GM12878 (cell line): ENCODE measurements at regions not wholly inside any gene's neighbourhood (a gene's known extent, or its start where the extent isn't known, plus 50 kb on each side); places are given as distances from the start of the nearest gene placed in this dataset.

Source experiments
- ATAC-seq: fragments of 200-7000 bp; cut with Tn5 transposase; 3 replicates; pipeline ENCODE4 v1.9.1; 2020; ENCODE audit warnings: mild to moderate bottlenecking, moderate library complexity
- BruUV-seq: library from RNA; stranded (reverse); fragments of 400-500 nt; replicated peaks from 2 replicates; lab custom pipeline; 2021; lab: Mats Ljungman, UMichigan
- CTCF ChIA-PET: fragments of 300-600 bp; sonication (Branson Sonifier 250); formaldehyde crosslinking; extraction: SDS; loops from one replicate; lab custom pipeline; 2021; ENCODE audit warnings: inconsistent platforms; lab: Yijun Ruan, JAX
- POLR2A ChIA-PET: fragments of 350-600 bp; formaldehyde crosslinking; extraction: SDS; loops from one replicate; lab custom pipeline; 2021; ENCODE audit warnings: inconsistent platforms; lab: Charles Lee
- RAD21 ChIA-PET: fragments of 300-600 bp; sonication (Branson Sonifier 250); formaldehyde crosslinking; loops from one replicate; lab custom pipeline; 2023; ENCODE audit warnings: antibody characterized with exemption; ENCODE audit not compliant: unreplicated experiment; lab: Charles Lee
- SMC1A ChIA-PET: fragments of 300-600 bp; sonication (Branson Sonifier 250); formaldehyde crosslinking; loops from one replicate; lab custom pipeline; 2023; ENCODE audit not compliant: unreplicated experiment, uncharacterized antibody; lab: Charles Lee
- DNase-seq: peaks from one replicate; pipeline ENCODE4 v3.0.0-alpha.2; 2011; ENCODE audit warnings: low read depth, low spot score
- FAIRE-seq: peaks from 3 replicates; lab custom pipeline; 2011; peaks lifted over from hg19 to GRCh38; lab: Jason Lieb, UNC
- H2AFZ ChIP-seq: 2 replicates; pipeline ENCODE4 v1.6.0; 2011; ENCODE audit warnings: low read depth, low read length, control low read depth; ENCODE audit not compliant: control insufficient read depth
- H3K27ac ChIP-seq: 2 replicates; pipeline ENCODE4 v1.5.1; 2011; ENCODE audit warnings: control low read depth; ENCODE audit not compliant: control insufficient read depth, insufficient read depth
- H3K27me3 ChIP-seq, 2 experiments: replicated peaks in 1 of 2; 2 replicates each; pipeline versions ENCODE4 v1.6.0 to v1.6.1; 2011; ENCODE audit warnings: low read length in 1 of 2; ENCODE audit not compliant: control insufficient read depth in 2 of 2, insufficient read depth in 2 of 2
- H3K36me3 ChIP-seq, 2 experiments: 2 replicates each; pipeline ENCODE4 v1.5.1; 2011; ENCODE audit warnings: low read length in 1 of 2; ENCODE audit not compliant: control insufficient read depth in 2 of 2, insufficient read depth in 2 of 2
- H3K4me1 ChIP-seq: 2 replicates; pipeline ENCODE4 v1.6.1; 2011; ENCODE audit warnings: mild to moderate bottlenecking, low read length, moderate library complexity, mixed read lengths; ENCODE audit not compliant: control insufficient read depth, insufficient read depth
- H3K4me2 ChIP-seq: 2 replicates; pipeline ENCODE4 v1.6.0; 2011; ENCODE audit warnings: control low read depth; ENCODE audit not compliant: control insufficient read depth, insufficient read depth
- H3K4me3 ChIP-seq: fragments of 200-600 bp; sonication (generic); 2 replicates; pipeline ENCODE4 v1.5.1; 2016
- H3K79me2 ChIP-seq: 2 replicates; pipeline ENCODE4 v1.6.0; 2011; ENCODE audit warnings: low read length; ENCODE audit not compliant: control insufficient read depth, insufficient read depth
- H3K9ac ChIP-seq: 2 replicates; pipeline ENCODE4 v1.8.0; 2011; ENCODE audit warnings: low read length, control low read depth, mixed read lengths; ENCODE audit not compliant: control insufficient read depth, insufficient read depth
- H3K9me3 ChIP-seq: replicated peaks from 3 replicates; pipeline ENCODE4 v1.5.1; 2011; ENCODE audit warnings: mild to moderate bottlenecking, low read length; ENCODE audit not compliant: control insufficient read depth, insufficient read depth
- H4K20me1 ChIP-seq: 2 replicates; pipeline ENCODE4 v1.6.0; 2011; ENCODE audit not compliant: control insufficient read depth, insufficient read depth
- CHD2 ChIP-seq: IDR thresholded peaks from 2 replicates; pipeline ENCODE4 v1.6.1; 2011; ENCODE audit warnings: low read depth, low read length, improper control_type of control experiment, borderline replicate concordance
- CREB1 ChIP-seq: IDR thresholded peaks from 2 replicates; pipeline ENCODE4 v1.6.1; 2012; ENCODE audit warnings: low read depth, mild to moderate bottlenecking, inconsistent platforms
- EZH2 ChIP-seq: IDR thresholded peaks from 2 replicates; pipeline ENCODE4 v1.6.1; 2012; ENCODE audit warnings: low read depth, mild to moderate bottlenecking, control low read depth, inconsistent platforms, low read length, borderline replicate concordance; ENCODE audit not compliant: control insufficient read depth
- MEF2A ChIP-seq: IDR thresholded peaks from 2 replicates; pipeline ENCODE4 v1.6.1; 2011; ENCODE audit warnings: low read depth, mild to moderate bottlenecking, low read length, moderate library complexity; ENCODE audit not compliant: insufficient read depth
- MEF2B ChIP-seq: fragments of 450-650 bp; IDR thresholded peaks from 2 replicates; pipeline ENCODE4 v1.6.1; 2018; ENCODE audit warnings: mild to moderate bottlenecking, moderate library complexity; ENCODE audit not compliant: partially characterized antibody, poor library complexity, severe bottlenecking
- MXI1 ChIP-seq: fragments of 150-350 bp; IDR thresholded peaks from 2 replicates; pipeline ENCODE4 v1.6.1; 2011; ENCODE audit warnings: low read depth, mild to moderate bottlenecking, inconsistent platforms, low read length, improper control_type of control experiment
- NFYA ChIP-seq: IDR thresholded peaks from 2 replicates; pipeline ENCODE4 v1.6.1; 2011; ENCODE audit warnings: low read depth, mild to moderate bottlenecking, low read length, improper control_type of control experiment, borderline replicate concordance
- NFYB ChIP-seq: IDR thresholded peaks from 2 replicates; pipeline ENCODE4 v1.6.1; 2011; ENCODE audit warnings: low read depth, mild to moderate bottlenecking, low read length, improper control_type of control experiment, moderate library complexity; ENCODE audit not compliant: insufficient read depth
- NR2F1 ChIP-seq: fragments of 450-650 bp; conservative IDR thresholded peaks from 2 replicates; pipeline ENCODE4 v1.6.1; 2017; ENCODE audit warnings: mild to moderate bottlenecking
- NRF1 ChIP-seq: conservative IDR thresholded peaks from 2 replicates; pipeline ENCODE4 v1.6.1; 2011; ENCODE audit warnings: mild to moderate bottlenecking, low read depth, low read length, improper control_type of control experiment
- RCOR1 ChIP-seq: conservative IDR thresholded peaks from 2 replicates; pipeline ENCODE4 v1.6.1; 2012; ENCODE audit warnings: low read depth, low read length, improper control_type of control experiment
- RFX5 ChIP-seq: IDR thresholded peaks from 2 replicates; pipeline ENCODE4 v1.6.1; 2011; ENCODE audit warnings: low read depth, low read length, improper control_type of control experiment
- SMC3 ChIP-seq: IDR thresholded peaks from 2 replicates; pipeline ENCODE4 v1.6.1; 2011; ENCODE audit warnings: low read length, improper control_type of control experiment, borderline replicate concordance
- SREBF1 ChIP-seq: IDR thresholded peaks from 2 replicates; pipeline ENCODE4 v1.6.1; 2012; ENCODE audit warnings: mild to moderate bottlenecking, low read length
- WGBS: methylation state at CpG from one replicate; pipeline ENCODE4 v1.1.6; 2016; ENCODE audit warnings: low lambda C conversion rate; ENCODE audit not compliant: insufficient replicate concordance, insufficient coverage; ENCODE audit errors: missing lambda C conversion rate; 5-methylcytosine and 5-hydroxymethylcytosine counted together
- in situ Hi-C: fragments of 300-500 bp; cut with MboI; formaldehyde crosslinking; loops from 9 replicates; pipeline ENCODE4 v1.14.3; 2018; ENCODE audit warnings: mixed read lengths
- intact Hi-C: fragments of 100-400 bp; cut with micrococcal nuclease; formaldehyde crosslinking; loops from one replicate; pipeline ENCODE4 v1.14.2; 2022; ENCODE audit not compliant: unreplicated experiment
- TF ChIP-seq, protein P1 (sequence below): IDR thresholded peaks from 2 replicates; pipeline ENCODE4 v1.6.1; 2012; ENCODE audit warnings: low read length, inconsistent platforms
- TF ChIP-seq, protein P2 (sequence below): fragments of 450-650 bp; IDR thresholded peaks from 2 replicates; pipeline ENCODE4 v1.6.1; 2017; ENCODE audit warnings: antibody characterized with exemption, mild to moderate bottlenecking, moderate library complexity
- TF ChIP-seq, protein P3 (sequence below): fragments of 450-650 bp; conservative IDR thresholded peaks from 2 replicates; pipeline ENCODE4 v1.6.1; 2017; ENCODE audit warnings: mild to moderate bottlenecking, moderate library complexity

DNA sequence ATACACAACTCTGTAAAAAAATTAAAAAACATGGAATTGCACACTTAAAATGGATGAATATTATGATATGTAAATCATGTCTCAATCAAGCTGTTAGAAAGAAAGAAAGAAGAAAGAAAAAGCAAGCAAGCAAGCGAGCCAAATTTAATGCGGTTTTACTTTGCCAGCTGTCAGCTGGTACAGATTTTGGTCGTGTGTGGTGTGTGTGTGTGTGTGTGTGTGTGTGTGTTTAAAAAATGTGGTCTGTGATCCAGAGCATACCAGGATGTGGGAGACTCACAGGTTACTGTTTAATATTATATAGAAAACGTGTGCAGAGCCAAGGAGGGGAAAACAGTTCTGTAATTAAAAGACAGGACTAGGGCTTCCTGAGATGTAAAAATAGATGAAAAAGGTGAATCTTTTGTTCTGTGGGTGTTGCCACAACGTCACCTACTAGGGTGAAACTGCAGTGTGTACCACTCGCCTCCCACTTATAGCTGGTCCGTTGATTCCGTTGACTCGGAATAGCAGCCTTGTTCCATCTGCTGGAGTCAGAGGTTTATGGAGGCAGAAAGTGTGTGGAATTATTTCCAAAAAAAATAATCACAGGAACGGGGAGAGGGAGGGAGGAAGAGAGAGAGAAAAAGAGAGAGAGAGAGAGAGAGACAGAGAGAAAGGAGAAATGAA is 197.7 kb downstream of the BCAS1 start:
- FAIRE-seq (no peak), ATAC-seq (peak; percentile 80), DNase-seq (peak; percentile 70)
- Histone ChIP-seq H3K4me3 (peak overlapping the region; percentile 35), H4K20me1 (no peaks in the 10 kb centered on the region), H3K27ac (peak overlapping the region; percentile 87), H3K9ac (peak overlapping the region; percentile 65), H2AFZ (peak overlapping the region; percentile 80), H3K4me1 (peaks cover 31% of the 10 kb centered on the region), H3K9me3 (no peaks in the 10 kb centered on the region; the same call in 2 of the 3 replicates), H3K4me2 (peak overlapping the region; percentile 98), H3K36me3 (no peaks in the 10 kb centered on the region), H3K27me3 (no peaks in the 10 kb centered on the region), H3K79me2 (no peaks in the 10 kb centered on the region)
- intact Hi-C loops = loop anchor here (1.0 to 5.0 kb wide), 3 partner anchors 21 to 190 kb away; no protein-coding TSS in a partner anchor
- POLR2A ChIA-PET = interaction anchor here (0.5 to 2.3 kb wide), 22 partner anchors 19 to 293 kb away, joined by 3 to 17 read pairs (median 4); no protein-coding TSS in a partner anchor
- WGBS = 1% methylated on average over 10 of the region's 10 CpGs
- RAD21 ChIA-PET = interaction anchor here (0.6 to 4.3 kb wide), 47 partner anchors 13 to 293 kb away, joined by 3 to 74 read pairs (median 6); no protein-coding TSS in a partner anchor
- no TSS peak for BruUV-seq
- CTCF ChIA-PET = interaction anchor here (0.7 to 3.9 kb wide), 23 partner anchors 12 to 295 kb away, joined by 3 to 34 read pairs (median 5); no protein-coding TSS in a partner anchor
- SMC1A ChIA-PET = interaction anchor here (0.6 to 3.8 kb wide), 50 partner anchors 11 to 867 kb away, joined by 3 to 59 read pairs (median 6); no protein-coding TSS in a partner anchor
- in situ Hi-C loops = no loop called here
- TF ChIP-seq, protein P1, sequence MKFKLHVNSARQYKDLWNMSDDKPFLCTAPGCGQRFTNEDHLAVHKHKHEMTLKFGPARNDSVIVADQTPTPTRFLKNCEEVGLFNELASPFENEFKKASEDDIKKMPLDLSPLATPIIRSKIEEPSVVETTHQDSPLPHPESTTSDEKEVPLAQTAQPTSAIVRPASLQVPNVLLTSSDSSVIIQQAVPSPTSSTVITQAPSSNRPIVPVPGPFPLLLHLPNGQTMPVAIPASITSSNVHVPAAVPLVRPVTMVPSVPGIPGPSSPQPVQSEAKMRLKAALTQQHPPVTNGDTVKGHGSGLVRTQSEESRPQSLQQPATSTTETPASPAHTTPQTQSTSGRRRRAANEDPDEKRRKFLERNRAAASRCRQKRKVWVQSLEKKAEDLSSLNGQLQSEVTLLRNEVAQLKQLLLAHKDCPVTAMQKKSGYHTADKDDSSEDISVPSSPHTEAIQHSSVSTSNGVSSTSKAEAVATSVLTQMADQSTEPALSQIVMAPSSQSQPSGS = peak; percentile 65
- TF ChIP-seq RFX5 (no peak), MXI1 (0 out of 2 replicates have a peak, but pooled peaks have one; percentile 47), SREBF1 (no peak), CREB1 (peak; percentile 53; the same call in 1 of the 2 replicates), NFYA (no peak), EZH2 (no peak), RCOR1 (no peak), NR2F1 (peak; percentile 39; the same call in 1 of the 2 replicates), NFYB (no peak), SMC3 (no peak), CHD2 (peak; percentile 28; the same call in 1 of the 2 replicates), MEF2A (peak; percentile 53; the same call in 1 of the 2 replicates), MEF2B (peak; percentile 78), NRF1 (no peak)
- TF ChIP-seq, protein P2, sequence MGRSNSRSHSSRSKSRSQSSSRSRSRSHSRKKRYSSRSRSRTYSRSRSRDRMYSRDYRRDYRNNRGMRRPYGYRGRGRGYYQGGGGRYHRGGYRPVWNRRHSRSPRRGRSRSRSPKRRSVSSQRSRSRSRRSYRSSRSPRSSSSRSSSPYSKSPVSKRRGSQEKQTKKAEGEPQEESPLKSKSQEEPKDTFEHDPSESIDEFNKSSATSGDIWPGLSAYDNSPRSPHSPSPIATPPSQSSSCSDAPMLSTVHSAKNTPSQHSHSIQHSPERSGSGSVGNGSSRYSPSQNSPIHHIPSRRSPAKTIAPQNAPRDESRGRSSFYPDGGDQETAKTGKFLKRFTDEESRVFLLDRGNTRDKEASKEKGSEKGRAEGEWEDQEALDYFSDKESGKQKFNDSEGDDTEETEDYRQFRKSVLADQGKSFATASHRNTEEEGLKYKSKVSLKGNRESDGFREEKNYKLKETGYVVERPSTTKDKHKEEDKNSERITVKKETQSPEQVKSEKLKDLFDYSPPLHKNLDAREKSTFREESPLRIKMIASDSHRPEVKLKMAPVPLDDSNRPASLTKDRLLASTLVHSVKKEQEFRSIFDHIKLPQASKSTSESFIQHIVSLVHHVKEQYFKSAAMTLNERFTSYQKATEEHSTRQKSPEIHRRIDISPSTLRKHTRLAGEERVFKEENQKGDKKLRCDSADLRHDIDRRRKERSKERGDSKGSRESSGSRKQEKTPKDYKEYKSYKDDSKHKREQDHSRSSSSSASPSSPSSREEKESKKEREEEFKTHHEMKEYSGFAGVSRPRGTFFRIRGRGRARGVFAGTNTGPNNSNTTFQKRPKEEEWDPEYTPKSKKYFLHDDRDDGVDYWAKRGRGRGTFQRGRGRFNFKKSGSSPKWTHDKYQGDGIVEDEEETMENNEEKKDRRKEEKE = no peak
- TF ChIP-seq, protein P3, sequence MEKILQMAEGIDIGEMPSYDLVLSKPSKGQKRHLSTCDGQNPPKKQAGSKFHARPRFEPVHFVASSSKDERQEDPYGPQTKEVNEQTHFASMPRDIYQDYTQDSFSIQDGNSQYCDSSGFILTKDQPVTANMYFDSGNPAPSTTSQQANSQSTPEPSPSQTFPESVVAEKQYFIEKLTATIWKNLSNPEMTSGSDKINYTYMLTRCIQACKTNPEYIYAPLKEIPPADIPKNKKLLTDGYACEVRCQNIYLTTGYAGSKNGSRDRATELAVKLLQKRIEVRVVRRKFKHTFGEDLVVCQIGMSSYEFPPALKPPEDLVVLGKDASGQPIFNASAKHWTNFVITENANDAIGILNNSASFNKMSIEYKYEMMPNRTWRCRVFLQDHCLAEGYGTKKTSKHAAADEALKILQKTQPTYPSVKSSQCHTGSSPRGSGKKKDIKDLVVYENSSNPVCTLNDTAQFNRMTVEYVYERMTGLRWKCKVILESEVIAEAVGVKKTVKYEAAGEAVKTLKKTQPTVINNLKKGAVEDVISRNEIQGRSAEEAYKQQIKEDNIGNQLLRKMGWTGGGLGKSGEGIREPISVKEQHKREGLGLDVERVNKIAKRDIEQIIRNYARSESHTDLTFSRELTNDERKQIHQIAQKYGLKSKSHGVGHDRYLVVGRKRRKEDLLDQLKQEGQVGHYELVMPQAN = no peak; the same call in 1 of the 2 replicates
